Lung microvascular endothelial cell (primary cell): ENCODE measurements at regions not wholly inside any gene's neighbourhood (a gene's known extent, or its start where the extent isn't known, plus 50 kb on each side); places are given as distances from the start of the nearest gene placed in this dataset.

Source experiments
- DNase-seq, 2 donors: peaks; one replicate each; pipeline versions ENCODE4 v3.0.0 to v3.0.0-alpha.2; 2010; ENCODE audit warnings: low read depth in 2 of 2

GRCh38 chr10:55266797-55267196 is 465.8 kb upstream of the PCDH15 start:
- no peak for DNase-seq

- no peak for DNase-seq
These were observed 462.3 kb upstream of the PCDH15 start for GRCh38 chr10:55263327-55263726.

DNA sequence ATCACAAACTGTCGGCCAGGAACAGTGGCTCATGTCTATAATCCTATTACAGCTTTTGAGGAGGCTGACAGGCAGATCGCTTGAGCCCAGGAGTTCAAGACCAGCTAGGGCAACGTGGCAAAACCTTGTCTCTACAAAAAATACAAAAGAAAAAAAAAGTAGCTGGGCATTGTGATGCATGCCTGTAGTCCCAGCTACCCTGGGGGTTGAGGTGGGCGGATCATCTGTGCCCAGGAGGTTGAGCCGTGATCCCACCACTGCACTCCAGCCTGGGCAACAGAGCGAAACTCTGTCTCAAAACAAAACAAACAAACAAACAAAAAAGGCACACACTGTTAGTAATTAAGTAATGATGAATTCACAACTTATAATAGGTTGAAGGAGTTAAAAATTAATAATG is 441.5 kb upstream of the PCDH15 start:
- no peak for DNase-seq

- no peak for DNase-seq
These were observed 436.4 kb upstream of the PCDH15 start for GRCh38 chr10:55237462-55237861.

GRCh38 chr10:55233505-55233904 is 432.5 kb upstream of the PCDH15 start:
- no peak for DNase-seq

- no peak for DNase-seq
These were observed 432.1 kb upstream of the PCDH15 start for GRCh38 chr10:55233090-55233489.

DNA sequence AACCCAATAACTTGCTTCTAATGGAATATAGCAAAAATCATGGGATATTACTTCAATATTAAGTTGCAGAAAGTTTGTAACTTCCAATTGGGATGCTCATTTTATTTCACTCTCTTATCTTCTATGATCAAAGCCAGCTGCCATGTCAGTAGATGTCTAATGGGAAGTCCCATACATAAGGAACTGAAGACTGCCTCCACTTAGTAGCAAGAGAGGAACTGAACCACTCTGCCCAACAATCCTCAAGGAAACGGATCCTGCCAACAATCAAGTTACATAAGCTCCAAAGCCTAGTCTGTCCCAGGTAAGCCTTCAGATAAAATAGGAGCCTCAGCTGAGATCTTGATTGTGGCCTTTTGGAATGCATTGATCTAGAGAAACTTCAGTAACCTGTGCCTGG is 431.5 kb upstream of the PCDH15 start:
- DNase-seq = no peak

DNA sequence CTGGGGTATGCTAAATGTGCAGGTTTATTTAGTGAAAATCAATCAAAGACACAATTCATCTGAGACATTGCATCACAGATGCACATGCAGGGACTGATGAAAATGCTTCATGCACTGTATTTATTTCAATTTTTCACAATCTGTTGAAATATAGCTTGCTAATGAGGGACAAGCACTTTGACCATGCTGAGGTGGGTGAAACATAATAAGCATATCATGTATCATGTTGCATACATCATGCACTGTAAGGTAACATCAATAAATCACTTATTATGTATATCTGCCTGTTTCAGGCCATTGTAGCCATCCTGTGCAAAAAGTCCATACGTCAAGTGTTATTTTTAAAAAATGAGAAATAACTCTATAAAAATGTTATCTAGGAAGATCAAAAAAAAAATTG is 426.9 kb upstream of the PCDH15 start:
- no peak for DNase-seq

DNA sequence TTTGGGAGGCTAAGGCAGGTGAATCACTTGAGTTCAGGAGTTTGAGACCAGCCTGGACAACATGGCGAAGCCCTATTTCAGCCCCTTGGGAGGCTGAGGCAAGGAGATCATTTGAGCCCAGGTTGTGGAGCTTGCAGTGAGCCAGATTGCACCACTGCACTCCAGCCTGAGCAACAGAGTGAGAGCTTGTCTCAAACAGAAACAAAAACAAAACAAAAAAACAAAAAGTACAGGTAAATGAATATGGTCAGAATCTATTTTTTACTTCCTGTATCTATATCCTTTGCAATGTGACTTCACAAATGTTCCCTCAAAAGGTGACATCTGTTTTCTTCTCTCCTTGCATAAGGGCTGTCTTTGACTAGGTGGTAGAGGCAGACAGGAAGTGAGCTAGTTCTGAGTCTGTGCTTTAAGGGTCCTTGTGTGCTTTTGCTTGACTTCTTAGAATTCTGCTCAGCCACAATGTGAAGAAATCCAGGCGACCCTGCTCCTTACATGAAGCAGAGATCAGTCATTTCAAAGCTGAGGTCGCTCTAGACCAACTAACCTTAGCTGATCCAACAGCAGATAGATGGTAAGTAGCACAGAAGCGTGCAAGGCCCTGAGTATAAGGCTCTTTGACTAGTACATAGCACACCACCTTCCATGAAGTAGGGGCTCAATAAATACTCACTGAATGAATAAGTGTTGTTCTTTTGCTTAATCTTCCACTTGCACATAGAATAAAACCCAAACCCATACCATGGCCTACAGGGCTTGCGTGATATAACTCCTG is 423.2 kb upstream of the PCDH15 start:
- no peak for DNase-seq

DNA sequence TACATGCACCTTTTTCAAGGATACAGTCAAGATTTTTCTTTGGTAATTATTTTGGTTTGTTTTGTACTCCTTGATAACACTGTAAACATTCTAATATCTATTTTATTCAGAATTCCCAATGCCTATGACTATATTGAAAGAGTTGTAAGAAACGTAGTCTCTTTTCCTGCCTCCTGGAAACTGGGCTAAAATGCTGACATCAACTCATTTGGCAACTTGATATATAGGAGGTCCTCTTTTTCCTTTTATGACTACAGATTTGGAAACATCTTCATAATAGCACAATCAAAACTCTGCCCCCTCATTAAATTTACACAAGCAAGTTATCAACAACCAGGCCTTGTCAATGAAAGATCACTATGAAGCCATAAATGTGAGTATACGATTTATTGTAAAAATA is 422.3 kb upstream of the PCDH15 start:
- no peak for DNase-seq

- no peak for DNase-seq
These were observed 419.9 kb upstream of the PCDH15 start for GRCh38 chr10:55220975-55221374.

GRCh38 chr10:55215699-55216098 is 414.7 kb upstream of the PCDH15 start:
- DNase-seq = no peak

GRCh38 chr10:55214608-55215007 is 413.6 kb upstream of the PCDH15 start:
- DNase-seq = no peak

DNA sequence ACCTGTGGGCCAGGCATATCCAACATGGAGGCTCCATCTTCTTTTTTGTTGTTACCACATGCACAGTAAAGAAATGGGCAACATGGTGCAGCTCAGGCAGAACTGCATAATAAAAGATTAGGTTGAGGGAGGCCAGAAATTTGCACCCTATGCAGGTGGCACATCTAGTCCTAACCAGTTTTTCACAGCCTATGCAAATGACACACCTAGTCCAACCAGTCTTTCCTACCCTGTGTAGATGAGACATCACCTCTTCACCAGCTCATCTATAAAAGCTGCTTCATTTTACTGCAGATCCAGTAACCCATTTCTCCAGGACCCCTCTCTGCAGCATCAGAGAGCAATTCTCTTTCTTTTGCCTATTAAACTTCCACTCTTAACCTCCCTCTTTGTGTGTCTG is 411.0 kb upstream of the PCDH15 start:
- DNase-seq = no peak

DNA sequence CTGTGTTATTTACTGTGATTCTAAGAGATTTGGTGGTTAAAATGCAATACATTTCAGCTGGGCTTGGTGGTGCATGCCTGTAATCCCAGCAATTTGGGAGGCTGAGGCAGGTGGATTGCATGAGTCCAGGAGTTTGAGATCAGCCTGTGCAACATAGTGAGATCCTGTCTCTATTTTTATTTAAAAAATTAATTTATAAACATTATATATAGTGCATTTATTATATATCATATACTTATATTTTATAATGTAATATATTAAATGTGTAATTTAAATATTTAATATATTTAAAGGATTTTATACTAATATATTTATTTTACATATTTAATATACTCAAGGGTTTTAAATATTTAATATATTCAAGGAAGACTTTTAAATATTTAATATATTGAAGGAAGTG is 402.8 kb upstream of the PCDH15 start:
- DNase-seq = no peak

DNA sequence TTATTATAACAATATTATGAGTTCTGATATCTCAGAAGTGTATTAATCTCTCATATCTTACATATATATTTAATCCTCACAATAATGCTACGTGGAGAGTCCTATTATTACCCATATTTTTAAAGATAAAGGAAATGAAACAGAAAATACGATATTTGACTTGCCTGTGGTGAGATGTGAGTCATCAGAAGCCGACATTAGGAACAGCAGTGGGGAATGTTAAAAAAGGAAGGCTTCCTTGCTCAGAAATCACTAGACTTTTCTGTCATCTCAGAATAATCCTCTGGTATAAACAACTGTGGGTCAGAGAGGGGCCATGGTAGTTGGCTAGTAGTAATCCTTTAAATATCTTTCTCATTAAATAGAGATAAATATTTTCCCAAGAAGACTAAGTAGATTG is 402.3 kb upstream of the PCDH15 start:
- no peak for DNase-seq

GRCh38 chr10:55200020-55200419 is 399.0 kb upstream of the PCDH15 start:
- DNase-seq = no peak

- no peak for DNase-seq
These were observed 390.3 kb upstream of the PCDH15 start for GRCh38 chr10:55191236-55191860.

DNA sequence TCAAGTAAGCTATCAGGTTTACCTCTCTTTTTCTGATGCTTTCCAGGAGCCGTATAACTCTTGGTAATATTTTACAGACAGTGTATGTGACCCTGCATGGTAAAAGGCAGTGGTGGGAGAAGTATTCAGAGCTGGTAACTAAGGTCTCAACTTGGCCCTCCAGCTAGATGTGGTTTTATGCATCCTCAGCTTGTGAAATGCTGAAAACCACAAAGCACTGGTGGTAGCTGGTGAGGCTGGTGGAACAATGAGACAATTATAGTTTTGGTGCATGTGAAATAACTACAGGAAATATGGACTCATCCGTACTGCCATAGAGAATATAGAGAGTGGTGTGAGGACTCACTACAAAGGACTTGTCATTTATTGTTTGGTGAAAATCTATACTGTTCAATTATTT is 383.0 kb upstream of the PCDH15 start:
- no peak for DNase-seq

- DNase-seq = no peak
These were observed 379.3 kb upstream of the PCDH15 start for GRCh38 chr10:55180357-55180756.

DNA sequence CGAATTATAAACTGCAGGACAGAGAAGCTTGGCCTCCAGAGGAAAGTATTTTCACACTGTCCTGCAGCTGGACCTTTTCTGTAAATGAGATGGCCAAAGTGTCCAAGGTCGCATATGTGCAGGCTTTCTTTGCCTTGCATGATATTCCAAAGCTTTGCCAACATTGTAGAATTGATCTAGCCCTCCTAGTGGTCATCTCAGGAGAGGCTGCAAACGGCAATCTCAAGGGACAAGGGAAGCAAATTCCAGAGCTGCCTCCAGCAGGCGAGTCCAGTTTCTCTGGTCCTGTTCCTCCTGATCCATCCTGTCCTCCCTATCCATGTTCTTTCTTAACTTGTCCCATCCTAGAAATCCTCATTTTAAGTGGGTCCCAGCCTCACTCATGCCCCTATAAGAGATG is 373.4 kb upstream of the PCDH15 start:
- DNase-seq = no peak

GRCh38 chr10:55169493-55169892 is 368.5 kb upstream of the PCDH15 start:
- no peak for DNase-seq

- DNase-seq = no peak
These were observed 367.3 kb upstream of the PCDH15 start for GRCh38 chr10:55168343-55168742.
